ENCODE measurements at regions not wholly inside any gene's neighbourhood (a gene's known extent, or its start where the extent isn't known, plus 50 kb on each side); places are given as distances from the start of the nearest gene placed in this dataset.

GRCh38 chr16:65938083-65938482, 428.4 kb upstream of the CDH5 start (continued):
- TF ChIP-seq RNF2 (IDR thresholded peaks at IDR 0.05; ENCODE audit: borderline replicate concordance, low read depth, low read length, missing control alignments, poor library complexity, severe bottlenecking), result no peak
- no peak for TF ChIP-seq PHF8 (conservative IDR thresholded peaks at IDR 0.05; ENCODE audit: low read depth, low read length)

Data from H1 (cell line).